ENCODE measurements at regions not wholly inside any gene's neighbourhood (a gene's known extent, or its start where the extent isn't known, plus 50 kb on each side); places are given as distances from the start of the nearest gene placed in this dataset.

DNA sequence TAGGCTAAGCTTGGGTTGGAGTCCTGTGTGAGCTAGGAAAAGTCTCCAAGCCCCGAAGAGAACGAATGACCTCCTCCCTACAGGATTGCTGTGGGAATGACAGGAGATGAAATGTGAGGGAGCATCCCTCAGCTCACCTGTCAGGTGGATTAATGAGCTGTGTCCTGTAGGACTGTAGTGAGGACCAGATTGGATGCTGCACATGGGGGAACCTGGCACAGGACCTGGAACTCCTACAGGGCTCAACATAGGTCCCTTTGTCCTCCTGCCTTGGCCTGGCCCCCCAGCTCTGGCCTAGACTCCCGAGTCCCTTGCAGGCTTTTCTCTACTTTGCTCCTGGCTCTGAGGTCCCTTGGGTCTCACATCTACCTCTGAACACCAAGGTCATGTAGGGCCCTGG lies 155.7 kb downstream of the PTPRU start:
- Mint-ChIP-seq H3K9me3 (ENCODE audit: unreplicated experiment) (no peaks in the 10 kb centered on the region), H3K36me3 (ENCODE audit: low read depth, unreplicated experiment) (no peaks in the 10 kb centered on the region), H3K4me1 (ENCODE audit: unreplicated experiment) (no peaks in the 10 kb centered on the region), H3K27ac (ENCODE audit: unreplicated experiment) (no peak overlapping the region), H3K4me3 (ENCODE audit: unreplicated experiment) (no peak overlapping the region), H3K27me3 (ENCODE audit: unreplicated experiment) (peaks cover 5% of the 10 kb centered on the region)
- TF ChIP-seq, protein P1, sequence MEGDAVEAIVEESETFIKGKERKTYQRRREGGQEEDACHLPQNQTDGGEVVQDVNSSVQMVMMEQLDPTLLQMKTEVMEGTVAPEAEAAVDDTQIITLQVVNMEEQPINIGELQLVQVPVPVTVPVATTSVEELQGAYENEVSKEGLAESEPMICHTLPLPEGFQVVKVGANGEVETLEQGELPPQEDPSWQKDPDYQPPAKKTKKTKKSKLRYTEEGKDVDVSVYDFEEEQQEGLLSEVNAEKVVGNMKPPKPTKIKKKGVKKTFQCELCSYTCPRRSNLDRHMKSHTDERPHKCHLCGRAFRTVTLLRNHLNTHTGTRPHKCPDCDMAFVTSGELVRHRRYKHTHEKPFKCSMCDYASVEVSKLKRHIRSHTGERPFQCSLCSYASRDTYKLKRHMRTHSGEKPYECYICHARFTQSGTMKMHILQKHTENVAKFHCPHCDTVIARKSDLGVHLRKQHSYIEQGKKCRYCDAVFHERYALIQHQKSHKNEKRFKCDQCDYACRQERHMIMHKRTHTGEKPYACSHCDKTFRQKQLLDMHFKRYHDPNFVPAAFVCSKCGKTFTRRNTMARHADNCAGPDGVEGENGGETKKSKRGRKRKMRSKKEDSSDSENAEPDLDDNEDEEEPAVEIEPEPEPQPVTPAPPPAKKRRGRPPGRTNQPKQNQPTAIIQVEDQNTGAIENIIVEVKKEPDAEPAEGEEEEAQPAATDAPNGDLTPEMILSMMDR (IDR thresholded peaks at IDR 0.05; ENCODE audit: unreplicated experiment), result no peak
- no peak for DNase-seq (ENCODE audit: low spot score)

DNA sequence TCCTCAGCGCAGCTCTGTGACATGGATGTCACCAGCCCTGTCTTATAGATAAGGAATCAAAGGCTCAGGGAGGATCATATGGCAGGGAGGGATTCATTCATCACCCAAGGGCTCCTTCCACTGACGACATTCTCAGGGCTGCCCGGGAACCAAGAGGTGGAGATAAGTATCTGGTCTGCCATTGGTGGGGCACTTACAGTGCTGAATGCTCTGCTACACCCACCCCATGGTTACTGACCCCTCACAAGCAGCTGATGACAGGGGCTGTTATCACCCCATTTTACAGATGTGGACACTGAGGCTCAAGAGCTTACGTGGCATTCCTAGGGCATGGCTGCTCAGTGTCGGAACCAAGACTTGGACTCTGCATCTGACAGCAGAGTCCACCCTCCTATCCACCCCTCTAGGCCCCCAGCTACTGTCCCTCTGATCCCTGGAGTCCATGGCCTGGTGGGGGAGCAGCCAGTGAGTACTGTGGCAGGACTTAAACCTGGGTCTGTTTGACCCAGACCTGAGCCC lies 155.1 kb downstream of the PTPRU start:
- Mint-ChIP-seq H3K4me1 (ENCODE audit: unreplicated experiment) (no peaks in the 10 kb centered on the region), H3K27me3 (ENCODE audit: unreplicated experiment) (peaks cover 5% of the 10 kb centered on the region), H3K4me3 (ENCODE audit: unreplicated experiment) (no peak overlapping the region), H3K27ac (ENCODE audit: unreplicated experiment) (no peak overlapping the region), H3K36me3 (ENCODE audit: low read depth, unreplicated experiment) (no peaks in the 10 kb centered on the region), H3K9me3 (ENCODE audit: unreplicated experiment) (no peaks in the 10 kb centered on the region)
- TF ChIP-seq, protein P1 (IDR thresholded peaks at IDR 0.05; ENCODE audit: unreplicated experiment), result no peak
- DNase-seq (ENCODE audit: low spot score), result no peak

DNA sequence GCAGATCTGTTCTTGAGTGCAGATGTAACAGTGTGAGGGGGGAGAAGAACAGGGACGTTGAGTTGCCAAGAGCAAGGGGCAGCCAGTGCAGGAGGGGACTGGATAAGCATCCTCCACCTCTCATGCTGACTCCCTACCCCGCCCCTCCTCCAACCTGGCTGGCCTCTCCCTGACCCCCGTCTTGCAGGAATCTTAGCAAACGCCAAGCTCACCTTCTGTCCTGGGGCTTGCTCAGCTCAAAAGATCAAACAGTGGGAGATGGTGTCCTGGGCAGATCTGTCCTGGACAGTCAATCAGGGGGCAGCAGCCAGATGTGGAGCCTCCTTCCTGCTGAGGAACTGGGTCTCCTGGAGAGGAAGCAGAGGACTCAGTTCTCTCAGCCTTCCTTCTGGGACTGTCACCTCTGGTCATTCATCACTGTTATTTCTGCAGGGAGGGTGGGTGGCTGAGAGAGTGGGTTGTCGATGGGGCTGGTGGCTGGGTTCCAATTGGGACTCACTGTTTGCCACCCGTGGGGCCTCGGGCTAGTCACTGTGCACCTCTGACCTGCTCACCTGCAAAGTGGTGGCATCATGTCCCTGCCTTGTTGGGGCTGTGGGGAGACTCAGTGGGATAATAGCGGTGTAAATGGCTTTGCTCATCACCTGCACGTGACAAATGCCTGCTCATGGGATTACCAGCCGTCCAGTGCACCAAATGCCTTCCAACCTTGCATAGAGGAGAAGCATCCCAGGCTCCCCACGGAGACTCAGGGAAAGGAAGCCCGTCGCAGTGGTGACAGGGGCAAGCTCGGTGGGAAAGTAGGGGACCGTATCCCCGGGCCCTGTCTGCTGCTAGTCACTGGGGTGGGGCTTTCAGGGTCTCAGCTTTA lies 154.4 kb downstream of the PTPRU start:
- Mint-ChIP-seq H3K36me3 (ENCODE audit: low read depth, unreplicated experiment) (no peaks in the 10 kb centered on the region), H3K4me1 (ENCODE audit: unreplicated experiment) (no peaks in the 10 kb centered on the region), H3K9me3 (ENCODE audit: unreplicated experiment) (no peaks in the 10 kb centered on the region), H3K27me3 (ENCODE audit: unreplicated experiment) (peaks cover 5% of the 10 kb centered on the region), H3K4me3 (ENCODE audit: unreplicated experiment) (no peak overlapping the region), H3K27ac (ENCODE audit: unreplicated experiment) (no peak overlapping the region)
- no peak for DNase-seq (ENCODE audit: low spot score)
- TF ChIP-seq, protein P1 (IDR thresholded peaks at IDR 0.05; ENCODE audit: unreplicated experiment), result no peak

DNA sequence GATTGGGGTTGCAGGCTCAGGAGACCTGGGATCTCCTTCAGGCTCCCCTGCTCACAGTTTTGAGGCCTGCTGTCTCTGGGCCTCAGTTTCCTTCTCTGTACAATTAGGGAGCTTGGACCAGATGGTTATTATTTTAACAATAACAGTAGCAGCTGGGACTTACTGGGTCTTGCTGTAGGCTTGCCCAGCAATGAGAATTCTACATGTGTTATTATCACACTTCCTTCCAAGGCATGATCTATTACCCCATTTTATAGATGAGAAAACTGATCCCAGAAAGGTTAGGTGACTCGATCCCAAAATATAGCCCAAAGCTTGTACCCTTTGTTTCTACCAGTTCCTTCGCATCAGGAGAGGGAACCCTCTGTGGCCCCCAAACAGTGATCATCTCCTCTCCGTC lies 153.8 kb downstream of the PTPRU start:
- H3K27ac Mint-ChIP-seq (ENCODE audit: unreplicated experiment), result no peak overlapping the region
- no peaks in the 10 kb centered on the region for H3K4me1 Mint-ChIP-seq (ENCODE audit: unreplicated experiment)
- H3K4me3 Mint-ChIP-seq (ENCODE audit: unreplicated experiment), result no peak overlapping the region
- DNase-seq (ENCODE audit: low spot score), result no peak
- TF ChIP-seq, protein P1 (IDR thresholded peaks at IDR 0.05; ENCODE audit: unreplicated experiment), result no peak
- H3K9me3 Mint-ChIP-seq (ENCODE audit: unreplicated experiment), result no peaks in the 10 kb centered on the region
- no peaks in the 10 kb centered on the region for H3K36me3 Mint-ChIP-seq (ENCODE audit: low read depth, unreplicated experiment)
- peaks cover 5% of the 10 kb centered on the region for H3K27me3 Mint-ChIP-seq (ENCODE audit: unreplicated experiment)

DNA sequence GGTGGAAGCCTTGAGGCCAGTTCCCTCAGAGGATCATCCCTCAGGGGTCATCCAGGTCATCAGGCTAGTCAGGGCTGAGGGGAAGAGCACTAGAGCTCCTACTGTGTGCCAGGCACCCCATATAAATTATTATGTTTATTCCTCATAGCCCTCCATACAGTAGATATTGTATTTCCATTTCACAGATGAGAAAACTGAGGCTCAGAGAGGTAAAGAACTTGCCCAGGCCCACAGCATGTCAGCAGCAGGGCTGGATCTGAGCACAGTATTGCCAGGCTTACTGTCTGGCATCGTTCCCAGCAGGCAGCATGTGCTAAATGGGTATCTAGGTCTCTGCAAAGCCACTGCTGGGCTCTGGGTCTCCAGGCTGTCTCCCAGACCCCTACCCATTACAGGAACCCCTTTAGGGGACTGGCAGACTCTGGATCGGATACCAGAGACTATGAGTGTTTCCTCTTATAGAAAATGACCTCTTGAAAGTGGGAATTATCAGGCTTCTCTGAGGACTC lies 153.3 kb downstream of the PTPRU start:
- Mint-ChIP-seq H3K4me3 (ENCODE audit: unreplicated experiment) (no peak overlapping the region), H3K9me3 (ENCODE audit: unreplicated experiment) (no peaks in the 10 kb centered on the region), H3K4me1 (ENCODE audit: unreplicated experiment) (no peaks in the 10 kb centered on the region), H3K27me3 (ENCODE audit: unreplicated experiment) (peaks cover 5% of the 10 kb centered on the region), H3K27ac (ENCODE audit: unreplicated experiment) (no peak overlapping the region), H3K36me3 (ENCODE audit: low read depth, unreplicated experiment) (no peaks in the 10 kb centered on the region)
- TF ChIP-seq, protein P1 (IDR thresholded peaks at IDR 0.05; ENCODE audit: unreplicated experiment), result no peak
- DNase-seq (ENCODE audit: low spot score), result no peak

Measured in endothelial cell (in vitro differentiated cells).